Skin of body (tissue), 1 donor: ENCODE measurements at regions not wholly inside any gene's neighbourhood (a gene's known extent, or its start where the extent isn't known, plus 50 kb on each side); places are given as distances from the start of the nearest gene placed in this dataset.
"Not testable (repeated sequence)": the region's sequence is repeated elsewhere in the genome, so short reads cannot be mapped to it uniquely, and the experiment has no call there.

Experiments
- DNase-seq: peaks from one replicate; lab custom pipeline; 2025; lab: John Stamatoyannopoulos, UW

GRCh38 chr17:45585794-45586650, 95.5 kb upstream of the PLEKHM1 start:
- not testable (repeated sequence) for DNase-seq

- DNase-seq, result not testable (repeated sequence)
Observed at GRCh38 chr17:45586651-45586934, 96.1 kb upstream of the PLEKHM1 start.

- DNase-seq, result not testable (repeated sequence)
Observed at GRCh38 chr17:45592433-45592923, 102.0 kb upstream of the PLEKHM1 start.

GRCh38 chr17:45596347-45596746, 105.8 kb upstream of the PLEKHM1 start:
- DNase-seq, result not testable (repeated sequence)

- not testable (repeated sequence) for DNase-seq
Observed at GRCh38 chr17:45600052-45601012, 109.8 kb upstream of the PLEKHM1 start.

- not testable (repeated sequence) for DNase-seq
Observed at GRCh38 chr17:45601013-45601412, 110.5 kb upstream of the PLEKHM1 start.

GRCh38 chr17:45601605-45602539, 111.4 kb upstream of the PLEKHM1 start:
- not testable (repeated sequence) for DNase-seq

GRCh38 chr17:45605751-45606150, 115.2 kb upstream of the PLEKHM1 start:
- not testable (repeated sequence) for DNase-seq

GRCh38 chr17:45619984-45620405, 129.5 kb upstream of the PLEKHM1 start:
- not testable (repeated sequence) for DNase-seq

GRCh38 chr17:45620468-45620867, 129.9 kb upstream of the PLEKHM1 start:
- not testable (repeated sequence) for DNase-seq

- not testable (repeated sequence) for DNase-seq
Observed at GRCh38 chr17:45621087-45621486, 130.6 kb upstream of the PLEKHM1 start.

GRCh38 chr17:45622295-45622694, 131.8 kb upstream of the PLEKHM1 start:
- not testable (repeated sequence) for DNase-seq

- DNase-seq, result no peak
Observed at GRCh38 chr17:45628019-45628418, 137.5 kb upstream of the PLEKHM1 start.

- no peak for DNase-seq
Observed at GRCh38 chr17:45631941-45632340, 141.4 kb upstream of the PLEKHM1 start.

- no peak for DNase-seq
Observed at GRCh38 chr17:45639297-45639849, 144.7 kb upstream of the CRHR1 start.

- DNase-seq, result no peak
Observed at GRCh38 chr17:45640141-45640850, 143.8 kb upstream of the CRHR1 start.

GRCh38 chr17:45641541-45641940, 142.6 kb upstream of the CRHR1 start:
- DNase-seq, result no peak

- no peak for DNase-seq
Observed at GRCh38 chr17:45643591-45643990, 140.5 kb upstream of the CRHR1 start.

GRCh38 chr17:45644637-45645036, 139.5 kb upstream of the CRHR1 start:
- not testable (repeated sequence) for DNase-seq

GRCh38 chr17:45645330-45645729, 138.8 kb upstream of the CRHR1 start:
- no peak for DNase-seq
